GM19463 (cell line): ENCODE measurements at regions not wholly inside any gene's neighbourhood (a gene's known extent, or its start where the extent isn't known, plus 50 kb on each side); places are given as distances from the start of the nearest gene placed in this dataset.
A peak's percentile ranks its signal among the peaks of the same experiment; 100 is the strongest.

Experiments
- ATAC-seq: cut with Tn5 transposase; IDR thresholded peaks from one replicate; pipeline ENCODE4 v1.9.1; 2021; ENCODE audit warnings: mild to moderate bottlenecking, moderate library complexity; ENCODE audit not compliant: unreplicated experiment

GRCh38 chr5:15026944-15027343, 155.4 kb upstream of the ANKH start:
- no peak for ATAC-seq

GRCh38 chr5:15026011-15026893, 154.7 kb upstream of the ANKH start:
- no peak for ATAC-seq

GRCh38 chr5:15023846-15024245, 152.3 kb upstream of the ANKH start:
- no peak for ATAC-seq

- no peak for ATAC-seq
Observed at GRCh38 chr5:15023266-15023665, 151.7 kb upstream of the ANKH start.

- ATAC-seq = no peak
Observed at GRCh38 chr5:15021266-15022046, 149.9 kb upstream of the ANKH start.

- ATAC-seq = no peak
Observed at GRCh38 chr5:15020736-15021135, 149.2 kb upstream of the ANKH start.

- ATAC-seq = no peak
Observed at GRCh38 chr5:15014809-15015208, 143.2 kb upstream of the ANKH start.

- peak; percentile 65 for ATAC-seq
Observed at GRCh38 chr5:15013654-15014463, 142.3 kb upstream of the ANKH start.

- no peak for ATAC-seq
Observed at GRCh38 chr5:15012061-15012460, 140.5 kb upstream of the ANKH start.

- ATAC-seq = no peak
Observed at GRCh38 chr5:15010936-15011335, 139.4 kb upstream of the ANKH start.

GRCh38 chr5:15009420-15009819, 137.8 kb upstream of the ANKH start:
- no peak for ATAC-seq

- no peak for ATAC-seq
Observed at GRCh38 chr5:15008921-15009320, 137.3 kb upstream of the ANKH start.

- no peak for ATAC-seq
Observed at GRCh38 chr5:15008476-15008875, 136.9 kb upstream of the ANKH start.

- ATAC-seq = no peak
Observed at GRCh38 chr5:15007646-15008045, 136.1 kb upstream of the ANKH start.

- no peak for ATAC-seq
Observed at GRCh38 chr5:15004506-15004905, 132.9 kb upstream of the ANKH start.

- ATAC-seq = peak; percentile 96
Observed at GRCh38 chr5:15003511-15003920, 131.9 kb upstream of the ANKH start.

GRCh38 chr5:15002791-15003190, 131.2 kb upstream of the ANKH start:
- no peak for ATAC-seq

- no peak for ATAC-seq
Observed at GRCh38 chr5:15002173-15002572, 130.6 kb upstream of the ANKH start.

GRCh38 chr5:15001517-15001916, 129.9 kb upstream of the ANKH start:
- ATAC-seq = no peak

- ATAC-seq = no peak
Observed at GRCh38 chr5:14998491-14998890, 126.9 kb upstream of the ANKH start.

- peak; percentile 60 for ATAC-seq
Observed at GRCh38 chr5:14996997-14997396, 125.4 kb upstream of the ANKH start.
